H1 (cell line): ENCODE measurements at regions not wholly inside any gene's neighbourhood (a gene's known extent, or its start where the extent isn't known, plus 50 kb on each side); places are given as distances from the start of the nearest gene placed in this dataset.

Experiments
- CBX5 ChIP-seq: fragments of 300-800, 300-1000 bp; sonication (generic); IDR thresholded peaks from 2 replicates; pipeline ENCODE4 v1.7.1; 2016; ENCODE audit warnings: antibody characterized with exemption, low read length, low read depth
- CHD7 ChIP-seq: fragments of 300-600 bp; sonication (generic); IDR thresholded peaks from 2 replicates; pipeline ENCODE4 v1.7.1; 2012; ENCODE audit warnings: low read length, moderate library complexity, mild to moderate bottlenecking, inconsistent platforms; ENCODE audit not compliant: insufficient replicate concordance
- EGR1 ChIP-seq: IDR thresholded peaks from 2 replicates; pipeline ENCODE4 v1.6.1; 2011; ENCODE audit warnings: low read depth, low read length, borderline replicate concordance
- GABPA ChIP-seq: IDR thresholded peaks from 2 replicates; pipeline ENCODE4 v1.6.1; 2011; ENCODE audit warnings: mild to moderate bottlenecking, low read length, moderate library complexity, borderline replicate concordance; ENCODE audit not compliant: insufficient read depth
- GTF2F1 ChIP-seq: IDR thresholded peaks from 2 replicates; pipeline ENCODE4 v1.6.1; 2012; ENCODE audit warnings: low read depth, low read length, improper control_type of control experiment, borderline replicate concordance
- JUN ChIP-seq: IDR thresholded peaks from 2 replicates; pipeline ENCODE4 v1.6.1; 2011; ENCODE audit warnings: low read depth, mild to moderate bottlenecking, improper control_type of control experiment, low read length
- KDM5A ChIP-seq: fragments of 200-600 bp; IDR thresholded peaks from 2 replicates; pipeline ENCODE4 v1.7.1; 2012; ENCODE audit warnings: mild to moderate bottlenecking, low read length, inconsistent platforms, mixed read lengths
- RXRA ChIP-seq: IDR thresholded peaks from 2 replicates; pipeline ENCODE4 v1.6.1; 2011; ENCODE audit warnings: low read depth, mild to moderate bottlenecking, low read length, moderate library complexity; ENCODE audit not compliant: insufficient read depth
- SP1 ChIP-seq: IDR thresholded peaks from 2 replicates; pipeline ENCODE4 v1.6.1; 2011; ENCODE audit warnings: low read depth, low read length
- TAF7 ChIP-seq: optimal IDR thresholded peaks from 2 replicates; pipeline ENCODE3; 2011; ENCODE audit warnings: low read depth, mild to moderate bottlenecking, inconsistent platforms, low read length, moderate library complexity, borderline replicate concordance
- ZNF274 ChIP-seq: IDR thresholded peaks from 2 replicates; pipeline ENCODE4 v1.7.0; 2012; ENCODE audit warnings: low read length, borderline replicate concordance; ENCODE audit errors: extremely low read depth

- TF ChIP-seq CHD7 (no peak), RXRA (no peak), GABPA (no peak), KDM5A (no peak), EGR1 (no peak), ZNF274 (no peak), SP1 (no peak), GTF2F1 (no peak), TAF7 (no peak), JUN (no peak), CBX5 (no peak)
Observed at GRCh38 chr12:24500831-24501230, 448.1 kb downstream of the BCAT1 start (continued).
